ENCODE measurements at regions not wholly inside any gene's neighbourhood (a gene's known extent, or its start where the extent isn't known, plus 50 kb on each side); places are given as distances from the start of the nearest gene placed in this dataset.

- no peak for DNase-seq (ENCODE audit: low read depth)
- TF ChIP-seq, protein P1, sequence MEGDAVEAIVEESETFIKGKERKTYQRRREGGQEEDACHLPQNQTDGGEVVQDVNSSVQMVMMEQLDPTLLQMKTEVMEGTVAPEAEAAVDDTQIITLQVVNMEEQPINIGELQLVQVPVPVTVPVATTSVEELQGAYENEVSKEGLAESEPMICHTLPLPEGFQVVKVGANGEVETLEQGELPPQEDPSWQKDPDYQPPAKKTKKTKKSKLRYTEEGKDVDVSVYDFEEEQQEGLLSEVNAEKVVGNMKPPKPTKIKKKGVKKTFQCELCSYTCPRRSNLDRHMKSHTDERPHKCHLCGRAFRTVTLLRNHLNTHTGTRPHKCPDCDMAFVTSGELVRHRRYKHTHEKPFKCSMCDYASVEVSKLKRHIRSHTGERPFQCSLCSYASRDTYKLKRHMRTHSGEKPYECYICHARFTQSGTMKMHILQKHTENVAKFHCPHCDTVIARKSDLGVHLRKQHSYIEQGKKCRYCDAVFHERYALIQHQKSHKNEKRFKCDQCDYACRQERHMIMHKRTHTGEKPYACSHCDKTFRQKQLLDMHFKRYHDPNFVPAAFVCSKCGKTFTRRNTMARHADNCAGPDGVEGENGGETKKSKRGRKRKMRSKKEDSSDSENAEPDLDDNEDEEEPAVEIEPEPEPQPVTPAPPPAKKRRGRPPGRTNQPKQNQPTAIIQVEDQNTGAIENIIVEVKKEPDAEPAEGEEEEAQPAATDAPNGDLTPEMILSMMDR (conservative IDR thresholded peaks at IDR 0.05; ENCODE audit: low read length): no peak
- H3K4me3 ChIP-seq (ENCODE audit: low read length): no peak overlapping the region
These were observed 353.7 kb downstream of the HTR7 start for GRCh38 chr10:90504172-90504571.

DNA sequence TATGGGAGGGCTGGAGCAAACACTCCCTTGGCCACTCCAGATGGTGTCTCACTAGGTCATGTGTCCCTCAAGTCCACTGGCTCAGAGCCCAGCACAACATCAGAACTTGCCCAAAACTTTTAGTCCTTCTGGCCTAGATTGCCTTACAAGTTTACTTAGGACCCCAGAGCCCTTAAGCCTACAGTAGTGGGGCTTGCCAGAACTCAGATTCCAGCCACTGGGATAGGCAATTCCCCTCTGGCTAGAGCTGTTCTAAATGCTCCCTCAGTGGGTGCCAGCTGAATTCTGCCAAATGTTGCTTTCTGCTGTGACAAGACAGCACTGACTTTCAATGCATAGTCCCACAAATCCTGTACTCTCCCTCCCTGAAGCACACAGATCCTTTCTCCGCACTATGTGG, 331.1 kb downstream of the HTR7 start:
- TF ChIP-seq, protein P1 (conservative IDR thresholded peaks at IDR 0.05; ENCODE audit: low read length): no peak

GRCh38 chr10:90530521-90530920, 327.3 kb downstream of the HTR7 start:
- no peak overlapping the region for H3K4me3 ChIP-seq (ENCODE audit: low read length)
- TF ChIP-seq, protein P1 (conservative IDR thresholded peaks at IDR 0.05; ENCODE audit: low read length): no peak
- no peak for DNase-seq (ENCODE audit: low read depth)

More for the DNA sequence above, 331.1 kb downstream of the HTR7 start:
- no peak for DNase-seq (ENCODE audit: low read depth)
- no peak overlapping the region for H3K4me3 ChIP-seq (ENCODE audit: low read length)

DNA sequence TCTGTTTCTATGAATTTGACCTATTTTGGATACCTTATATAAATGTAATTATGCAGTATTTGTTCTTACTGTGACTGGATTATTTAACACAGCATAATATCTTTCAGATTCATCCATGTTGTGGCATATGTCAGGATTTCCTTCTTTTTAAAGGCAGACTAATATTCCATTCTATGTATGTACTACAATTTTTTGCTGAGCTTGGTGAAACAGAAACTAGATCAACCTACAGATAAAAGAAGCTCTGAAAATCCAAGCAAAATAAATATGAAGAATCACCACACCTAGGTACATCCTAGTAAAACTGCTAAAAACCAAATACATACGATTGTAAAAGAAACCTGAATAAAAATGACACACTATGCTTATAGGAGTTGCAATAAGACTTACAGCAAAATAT, 300.5 kb downstream of the HTR7 start:
- H3K4me3 ChIP-seq (ENCODE audit: low read length): no peak overlapping the region
- TF ChIP-seq, protein P1 (conservative IDR thresholded peaks at IDR 0.05; ENCODE audit: low read length): no peak
- no peak for DNase-seq (ENCODE audit: low read depth)

- DNase-seq (ENCODE audit: low read depth): no peak
- TF ChIP-seq, protein P1 (conservative IDR thresholded peaks at IDR 0.05; ENCODE audit: low read length): no peak
- no peak overlapping the region for H3K4me3 ChIP-seq (ENCODE audit: low read length)
These were observed 297.5 kb downstream of the HTR7 start for GRCh38 chr10:90560331-90560730.

DNA sequence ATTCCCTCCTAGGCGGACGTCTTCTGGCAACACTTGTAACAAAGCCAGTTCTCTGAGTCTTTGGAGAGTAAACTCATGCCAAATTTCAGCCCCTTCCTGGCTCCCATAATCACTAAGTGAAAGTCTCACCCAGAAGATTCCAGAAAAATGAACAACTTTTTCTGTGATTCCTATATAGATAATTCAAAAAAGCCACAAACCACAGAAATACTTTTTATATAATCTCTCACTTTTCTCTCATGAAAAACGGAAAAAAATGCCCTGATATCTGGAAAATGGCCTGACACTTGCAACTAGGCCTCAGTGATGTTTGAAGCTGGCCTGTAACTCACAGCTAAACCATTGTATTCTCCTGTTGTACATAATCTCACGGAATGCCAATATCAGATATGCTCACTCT, 296.2 kb downstream of the HTR7 start:
- TF ChIP-seq, protein P1 (conservative IDR thresholded peaks at IDR 0.05; ENCODE audit: low read length): no peak
- DNase-seq (ENCODE audit: low read depth): no peak
- no peak overlapping the region for H3K4me3 ChIP-seq (ENCODE audit: low read length)

DNA sequence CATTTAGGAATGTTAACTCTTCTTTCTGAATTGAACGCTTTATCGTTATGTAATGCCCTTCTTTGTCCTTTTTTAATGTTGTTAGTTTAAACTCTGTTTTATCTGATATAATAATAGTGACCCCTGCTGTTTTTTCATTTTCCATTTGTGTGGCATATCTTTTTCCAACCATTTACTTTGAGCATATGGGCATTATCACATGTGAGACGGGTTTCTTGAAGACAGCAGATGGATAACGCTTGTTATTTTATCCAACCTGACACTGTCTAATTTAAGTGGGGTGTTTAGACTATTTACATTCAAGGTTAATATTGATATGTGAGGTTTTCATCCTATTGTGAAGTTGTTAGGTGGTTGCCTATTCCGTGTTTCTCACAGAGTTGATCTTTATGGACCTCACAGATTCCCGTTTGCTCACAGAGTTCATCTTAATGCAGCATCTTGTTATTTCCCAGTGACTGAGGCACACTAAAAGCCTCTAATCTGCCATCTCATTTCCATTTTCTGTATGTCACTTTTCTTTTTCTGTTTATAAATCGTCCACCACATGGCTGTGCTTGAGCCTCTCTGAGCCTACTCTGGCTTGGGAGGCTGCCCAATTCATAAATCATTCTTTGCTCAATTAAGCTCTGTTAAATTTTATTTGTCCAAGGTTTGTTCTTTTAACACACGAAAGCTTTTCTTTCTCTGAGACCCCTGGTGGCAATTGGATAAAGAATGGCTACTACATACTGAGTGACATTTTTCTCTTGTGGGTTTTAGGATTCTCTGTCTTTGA, 286.2 kb downstream of the HTR7 start:
- TF ChIP-seq, protein P1 (conservative IDR thresholded peaks at IDR 0.05; ENCODE audit: low read length): no peak
- no peak for DNase-seq (ENCODE audit: low read depth)
- no peak overlapping the region for H3K4me3 ChIP-seq (ENCODE audit: low read length)
